ENCODE measurements at regions not wholly inside any gene's neighbourhood (a gene's known extent, or its start where the extent isn't known, plus 50 kb on each side); places are given as distances from the start of the nearest gene placed in this dataset.

DNA sequence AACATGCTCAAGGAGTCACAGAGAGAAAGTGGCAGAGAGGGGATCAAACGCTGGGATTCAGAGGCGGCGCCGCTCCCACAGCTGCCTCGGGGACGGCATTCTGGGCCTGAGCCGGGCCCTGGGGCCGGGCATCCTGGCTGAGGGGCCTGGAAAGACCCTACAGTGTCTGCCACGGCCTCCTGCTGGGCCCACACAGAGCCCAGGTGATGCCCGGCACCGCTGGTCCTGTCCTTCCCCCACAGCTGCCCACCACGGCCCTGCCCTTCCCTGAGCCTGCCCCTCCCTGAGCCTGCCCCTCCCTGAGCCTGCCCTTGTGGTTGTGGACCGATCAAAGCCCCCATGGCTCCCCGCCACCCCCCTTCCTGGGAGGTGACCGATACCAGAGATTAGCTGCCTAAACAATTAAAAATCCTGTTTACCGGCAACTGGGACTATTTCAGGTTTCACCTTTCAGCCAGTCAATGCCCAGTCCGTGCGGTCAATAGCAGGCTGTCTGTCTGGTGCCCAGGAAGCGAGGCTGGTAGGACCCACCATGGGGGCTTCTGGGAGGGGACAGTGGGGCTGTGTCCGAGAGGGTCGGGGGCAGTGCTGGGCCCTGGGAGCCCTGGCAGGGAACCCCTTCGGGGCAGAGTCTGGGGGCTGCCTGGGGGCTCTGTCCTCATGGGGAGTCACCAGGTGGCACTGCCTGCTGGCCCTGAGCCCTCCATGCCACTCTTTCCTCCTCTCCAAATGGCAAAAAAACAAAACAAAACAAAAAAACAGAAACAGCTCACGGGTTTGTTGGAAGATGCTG is 55.4 kb upstream of the GATA5 start:
- H3K4me3 ChIP-seq (replicated peaks in 1 of 3), result no peak overlapping the region
- WGBS, 2 donors, result 83 to 90% methylated on average over 16 to 23 of the region's 23 CpGs
- no peak for DNase-seq
- TF ChIP-seq, protein P1, sequence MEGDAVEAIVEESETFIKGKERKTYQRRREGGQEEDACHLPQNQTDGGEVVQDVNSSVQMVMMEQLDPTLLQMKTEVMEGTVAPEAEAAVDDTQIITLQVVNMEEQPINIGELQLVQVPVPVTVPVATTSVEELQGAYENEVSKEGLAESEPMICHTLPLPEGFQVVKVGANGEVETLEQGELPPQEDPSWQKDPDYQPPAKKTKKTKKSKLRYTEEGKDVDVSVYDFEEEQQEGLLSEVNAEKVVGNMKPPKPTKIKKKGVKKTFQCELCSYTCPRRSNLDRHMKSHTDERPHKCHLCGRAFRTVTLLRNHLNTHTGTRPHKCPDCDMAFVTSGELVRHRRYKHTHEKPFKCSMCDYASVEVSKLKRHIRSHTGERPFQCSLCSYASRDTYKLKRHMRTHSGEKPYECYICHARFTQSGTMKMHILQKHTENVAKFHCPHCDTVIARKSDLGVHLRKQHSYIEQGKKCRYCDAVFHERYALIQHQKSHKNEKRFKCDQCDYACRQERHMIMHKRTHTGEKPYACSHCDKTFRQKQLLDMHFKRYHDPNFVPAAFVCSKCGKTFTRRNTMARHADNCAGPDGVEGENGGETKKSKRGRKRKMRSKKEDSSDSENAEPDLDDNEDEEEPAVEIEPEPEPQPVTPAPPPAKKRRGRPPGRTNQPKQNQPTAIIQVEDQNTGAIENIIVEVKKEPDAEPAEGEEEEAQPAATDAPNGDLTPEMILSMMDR (IDR thresholded peaks at IDR 0.05), result no peak
- TF ChIP-seq POLR2A (IDR thresholded peaks at IDR 0.05), result no peak
- no peaks in the 10 kb centered on the region for H3K4me1 ChIP-seq
- intact Hi-C loops (cut with DNase I), result no loop called here
- no peaks in the 10 kb centered on the region for H3K9me3 ChIP-seq
- no peaks in the 10 kb centered on the region for H3K27me3 ChIP-seq
- H3K27ac ChIP-seq, result no peak overlapping the region
- no peaks in the 10 kb centered on the region for H3K36me3 ChIP-seq

DNA sequence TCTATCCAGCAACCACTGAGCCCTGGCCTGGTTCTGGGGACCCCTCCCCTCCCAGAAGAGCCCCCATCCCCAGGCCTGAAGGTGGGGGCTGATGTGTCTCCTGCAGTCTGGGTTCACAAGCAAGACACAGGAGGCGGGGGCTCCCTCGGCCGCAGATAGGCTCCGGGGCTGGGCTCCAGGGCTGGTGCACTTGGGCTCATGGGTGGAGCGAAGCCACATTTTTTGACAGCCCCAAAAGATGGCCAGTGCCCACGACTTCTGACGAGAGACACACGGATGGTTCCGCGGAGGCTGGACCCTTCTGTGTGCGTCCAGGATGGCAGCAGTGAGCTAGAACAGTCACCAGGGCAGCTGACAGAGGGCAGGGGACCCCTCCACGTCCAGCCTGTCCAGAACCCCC is 57.1 kb upstream of the GATA5 start:
- DNase-seq, result no peak
- TF ChIP-seq, protein P1 (IDR thresholded peaks at IDR 0.05), result no peak
- no peak for TF ChIP-seq POLR2A (IDR thresholded peaks at IDR 0.05)
- H3K4me1 ChIP-seq, result no peaks in the 10 kb centered on the region
- no peaks in the 10 kb centered on the region for H3K27me3 ChIP-seq
- H3K27ac ChIP-seq, result no peak overlapping the region
- 74 to 77% methylated on average over 3 to 10 of the region's 12 CpGs for WGBS, 2 donors
- no peaks in the 10 kb centered on the region for H3K9me3 ChIP-seq
- intact Hi-C loops (cut with DNase I), result no loop called here
- no peak overlapping the region for H3K4me3 ChIP-seq (replicated peaks in 1 of 3)
- no peaks in the 10 kb centered on the region for H3K36me3 ChIP-seq

DNA sequence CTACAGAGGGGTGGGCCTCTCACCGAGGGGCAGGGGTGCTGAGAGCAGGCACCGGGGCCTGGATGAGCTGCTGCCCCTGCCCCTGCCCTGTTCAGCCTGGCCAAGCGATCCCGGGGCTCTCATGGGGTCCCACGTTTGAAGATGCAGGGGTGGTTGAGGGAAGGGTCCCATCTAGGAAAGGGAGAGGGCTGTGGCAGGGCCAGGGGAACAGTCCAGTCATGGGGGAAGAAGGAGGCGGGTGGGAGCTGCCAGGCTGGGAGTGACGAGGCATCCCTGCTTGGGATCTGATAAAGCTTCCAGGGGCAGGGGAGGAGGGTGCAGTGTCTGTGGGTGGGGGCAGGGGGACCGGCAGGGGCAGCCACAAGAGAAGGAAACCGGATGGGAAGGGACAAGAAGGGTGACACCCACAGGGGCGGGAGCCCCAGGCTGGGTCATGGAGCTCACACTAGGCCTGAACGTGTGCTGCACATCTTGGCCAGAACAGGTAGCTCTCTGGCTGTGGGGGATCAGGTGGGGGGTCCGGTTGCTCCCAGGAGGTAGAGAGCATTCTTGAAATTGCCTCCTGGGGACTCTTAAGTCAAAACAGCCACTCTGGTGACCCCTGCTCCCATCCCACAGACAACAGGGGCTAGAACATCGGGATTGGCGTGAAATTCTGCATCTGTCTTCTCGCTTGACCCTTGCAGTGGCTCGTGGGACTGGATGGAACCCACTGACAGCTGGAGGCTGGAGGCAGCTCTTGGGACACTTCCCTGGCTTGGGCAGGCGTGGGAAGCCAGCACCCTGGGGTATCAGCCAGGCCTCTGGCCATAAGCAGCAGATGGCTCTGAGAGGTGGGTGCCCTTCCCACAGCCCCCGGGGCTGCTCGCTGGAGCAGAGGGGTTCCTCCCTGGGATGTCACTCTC is 58.0 kb upstream of the GATA5 start:
- WGBS, 2 donors, result 56 to 59% methylated on average over 12 to 13 of the region's 19 CpGs
- no peaks in the 10 kb centered on the region for H3K27me3 ChIP-seq
- H3K9me3 ChIP-seq, result no peaks in the 10 kb centered on the region
- no peak overlapping the region for H3K4me3 ChIP-seq (replicated peaks in 1 of 3)
- no peaks in the 10 kb centered on the region for H3K4me1 ChIP-seq
- TF ChIP-seq, protein P1 (IDR thresholded peaks at IDR 0.05), result no peak
- no peak for TF ChIP-seq POLR2A (IDR thresholded peaks at IDR 0.05)
- H3K36me3 ChIP-seq, result no peaks in the 10 kb centered on the region
- intact Hi-C loops (cut with DNase I), result no loop called here
- H3K27ac ChIP-seq, result no peak overlapping the region
- DNase-seq, result no peak

DNA sequence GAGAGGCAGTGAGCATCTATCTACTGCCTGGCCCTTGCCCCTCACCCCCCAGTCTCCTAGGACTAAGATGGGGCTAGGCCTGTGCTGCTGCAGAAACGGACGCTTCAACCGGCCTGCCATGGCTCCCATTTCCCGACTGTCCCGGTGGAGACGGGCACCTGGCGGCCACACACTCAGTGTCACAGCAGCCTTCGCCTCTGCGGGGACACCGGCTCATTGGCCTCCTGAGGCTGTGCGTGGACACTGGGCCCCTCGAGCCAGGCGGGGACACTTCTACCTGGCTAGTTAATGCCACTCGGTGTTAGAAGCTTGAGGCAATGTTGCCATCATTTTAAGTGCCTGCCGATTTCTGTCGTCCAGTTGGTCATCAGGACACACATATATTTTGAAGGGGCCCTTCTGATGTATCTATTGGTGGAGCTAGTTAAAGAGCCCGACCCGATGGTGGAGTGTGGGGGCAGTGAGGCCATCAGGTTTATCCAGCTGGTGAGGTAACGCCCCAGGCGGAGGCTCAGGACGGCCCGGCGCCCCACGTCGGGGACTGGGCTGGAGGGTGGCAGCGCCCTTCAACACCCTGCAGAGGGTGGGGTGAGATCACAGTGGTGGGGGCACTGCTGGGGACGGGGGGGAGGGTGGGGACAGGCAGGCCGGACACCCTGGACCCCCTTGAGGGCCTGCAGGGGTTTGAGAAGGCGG is 58.9 kb upstream of the GATA5 start:
- no peak overlapping the region for H3K4me3 ChIP-seq (replicated peaks in 1 of 3)
- no peaks in the 10 kb centered on the region for H3K9me3 ChIP-seq
- no peaks in the 10 kb centered on the region for H3K4me1 ChIP-seq
- H3K27ac ChIP-seq, result no peak overlapping the region
- H3K27me3 ChIP-seq, result no peaks in the 10 kb centered on the region
- no peaks in the 10 kb centered on the region for H3K36me3 ChIP-seq
- no peak for DNase-seq
- WGBS, 2 donors, result 79 to 82% methylated on average over 25 to 28 of the region's 29 CpGs
- TF ChIP-seq, protein P1 (IDR thresholded peaks at IDR 0.05), result no peak
- TF ChIP-seq POLR2A (IDR thresholded peaks at IDR 0.05), result no peak
- intact Hi-C loops (cut with DNase I), result no loop called here
